ENCODE measurements at regions not wholly inside any gene's neighbourhood (a gene's known extent, or its start where the extent isn't known, plus 50 kb on each side); places are given as distances from the start of the nearest gene placed in this dataset.

- H3K4me2 ChIP-seq (ENCODE audit: low read length): no peak overlapping the region
- no peaks in the 10 kb centered on the region for H4K20me1 ChIP-seq (ENCODE audit: insufficient read depth)
- H3K79me2 ChIP-seq (replicated peaks; ENCODE audit: insufficient read depth, low read length): no peaks in the 10 kb centered on the region
- no peak overlapping the region for H3K9ac ChIP-seq (ENCODE audit: low read length)
- H3K9me3 ChIP-seq (ENCODE audit: low read length): no peaks in the 10 kb centered on the region
- H3K27ac ChIP-seq (ENCODE audit: low read length): no peak overlapping the region
- no peaks in the 10 kb centered on the region for H3K9me2 ChIP-seq (ENCODE audit: insufficient read depth, low read length)
- H3K36me3 ChIP-seq (ENCODE audit: insufficient read depth, low read length): no peaks in the 10 kb centered on the region
- no peaks in the 10 kb centered on the region for H3K27me3 ChIP-seq (ENCODE audit: insufficient read depth, low read depth, low read length)
- no peaks in the 10 kb centered on the region for H3F3A ChIP-seq (ENCODE audit: insufficient read depth, low read length, poor library complexity, severe bottlenecking)
- H3K4me3 ChIP-seq (ENCODE audit: low read length): no peak overlapping the region
- H2AFZ ChIP-seq (ENCODE audit: low read depth, low read length): no peak overlapping the region
- TF ChIP-seq POLR2AphosphoS5 (IDR thresholded peaks at IDR 0.05): no peak
- TF ChIP-seq TAF1 (IDR thresholded peaks at IDR 0.05; ENCODE audit: low read depth): no peak
- TF ChIP-seq RAD21 (conservative IDR thresholded peaks at IDR 0.05): no peak
- no peak for TF ChIP-seq SMC3 (conservative IDR thresholded peaks at IDR 0.05; ENCODE audit: poor library complexity)
- no peak for TF ChIP-seq CTCF (IDR thresholded peaks at IDR 0.05; ENCODE audit: poor library complexity, severe bottlenecking)
- TF ChIP-seq EZH2 (IDR thresholded peaks at IDR 0.05; ENCODE audit: borderline replicate concordance, insufficient read depth, low read length, poor library complexity, severe bottlenecking): no peak
- TF ChIP-seq EP300 (conservative IDR thresholded peaks at IDR 0.05; ENCODE audit: poor library complexity, severe bottlenecking): no peak
- TF ChIP-seq MXI1 (conservative IDR thresholded peaks at IDR 0.05; ENCODE audit: poor library complexity, severe bottlenecking): no peak
- no peak for TF ChIP-seq REST (IDR thresholded peaks at IDR 0.05; ENCODE audit: borderline replicate concordance)
Observed at GRCh38 chr14:86602263-86602662, 1072.3 kb downstream of the FLRT2 start.

GRCh38 chr14:86601813-86602212, 1071.9 kb downstream of the FLRT2 start:
- Histone ChIP-seq H4K20me1 (ENCODE audit: insufficient read depth) (no peaks in the 10 kb centered on the region), H3K79me2 (replicated peaks; ENCODE audit: insufficient read depth, low read length) (no peaks in the 10 kb centered on the region), H3K9ac (ENCODE audit: low read length) (no peak overlapping the region), H3K27me3 (ENCODE audit: insufficient read depth, low read depth, low read length) (no peaks in the 10 kb centered on the region), H3K9me2 (ENCODE audit: insufficient read depth, low read length) (no peaks in the 10 kb centered on the region), H3K36me3 (ENCODE audit: insufficient read depth, low read length) (no peaks in the 10 kb centered on the region), H3F3A (ENCODE audit: insufficient read depth, low read length, poor library complexity, severe bottlenecking) (no peaks in the 10 kb centered on the region), H3K9me3 (ENCODE audit: low read length) (no peaks in the 10 kb centered on the region), H3K4me2 (ENCODE audit: low read length) (no peak overlapping the region), H2AFZ (ENCODE audit: low read depth, low read length) (no peak overlapping the region), H3K27ac (ENCODE audit: low read length) (no peak overlapping the region), H3K4me3 (ENCODE audit: low read length) (no peak overlapping the region)
- TF ChIP-seq CTCF (IDR thresholded peaks at IDR 0.05; ENCODE audit: poor library complexity, severe bottlenecking): no peak
- TF ChIP-seq TAF1 (IDR thresholded peaks at IDR 0.05; ENCODE audit: low read depth): no peak
- TF ChIP-seq MXI1 (conservative IDR thresholded peaks at IDR 0.05; ENCODE audit: poor library complexity, severe bottlenecking): no peak
- no peak for TF ChIP-seq EZH2 (IDR thresholded peaks at IDR 0.05; ENCODE audit: borderline replicate concordance, insufficient read depth, low read length, poor library complexity, severe bottlenecking)
- no peak for TF ChIP-seq REST (IDR thresholded peaks at IDR 0.05; ENCODE audit: borderline replicate concordance)
- TF ChIP-seq SMC3 (conservative IDR thresholded peaks at IDR 0.05; ENCODE audit: poor library complexity): no peak
- TF ChIP-seq RAD21 (conservative IDR thresholded peaks at IDR 0.05): no peak
- no peak for TF ChIP-seq POLR2AphosphoS5 (IDR thresholded peaks at IDR 0.05)
- TF ChIP-seq EP300 (conservative IDR thresholded peaks at IDR 0.05; ENCODE audit: poor library complexity, severe bottlenecking): no peak
